ENCODE measurements at regions not wholly inside any gene's neighbourhood (a gene's known extent, or its start where the extent isn't known, plus 50 kb on each side); places are given as distances from the start of the nearest gene placed in this dataset.

DNA sequence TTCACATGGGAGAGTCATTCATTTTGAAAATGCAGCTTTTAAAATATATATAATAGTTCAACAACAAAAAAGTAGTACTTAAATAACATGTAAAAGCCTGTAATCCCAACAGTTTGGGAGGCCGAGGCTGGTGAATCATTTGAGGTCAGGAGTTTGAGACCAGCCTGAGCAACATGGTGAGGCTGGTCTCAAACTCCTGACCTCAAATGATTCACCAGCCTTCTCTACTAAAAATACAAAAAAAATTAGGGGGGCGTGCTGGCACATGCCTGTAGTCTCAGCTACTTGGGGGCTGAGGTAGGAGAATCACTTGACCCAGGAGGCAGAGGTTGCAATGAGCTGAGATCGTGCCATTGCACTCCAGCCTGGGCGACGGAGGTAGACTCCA, 256.3 kb upstream of the RGS6 start:
- H2AK5ac ChIP-seq (ENCODE audit: insufficient read length, low read length) = no peak overlapping the region
- TF ChIP-seq, protein P1, sequence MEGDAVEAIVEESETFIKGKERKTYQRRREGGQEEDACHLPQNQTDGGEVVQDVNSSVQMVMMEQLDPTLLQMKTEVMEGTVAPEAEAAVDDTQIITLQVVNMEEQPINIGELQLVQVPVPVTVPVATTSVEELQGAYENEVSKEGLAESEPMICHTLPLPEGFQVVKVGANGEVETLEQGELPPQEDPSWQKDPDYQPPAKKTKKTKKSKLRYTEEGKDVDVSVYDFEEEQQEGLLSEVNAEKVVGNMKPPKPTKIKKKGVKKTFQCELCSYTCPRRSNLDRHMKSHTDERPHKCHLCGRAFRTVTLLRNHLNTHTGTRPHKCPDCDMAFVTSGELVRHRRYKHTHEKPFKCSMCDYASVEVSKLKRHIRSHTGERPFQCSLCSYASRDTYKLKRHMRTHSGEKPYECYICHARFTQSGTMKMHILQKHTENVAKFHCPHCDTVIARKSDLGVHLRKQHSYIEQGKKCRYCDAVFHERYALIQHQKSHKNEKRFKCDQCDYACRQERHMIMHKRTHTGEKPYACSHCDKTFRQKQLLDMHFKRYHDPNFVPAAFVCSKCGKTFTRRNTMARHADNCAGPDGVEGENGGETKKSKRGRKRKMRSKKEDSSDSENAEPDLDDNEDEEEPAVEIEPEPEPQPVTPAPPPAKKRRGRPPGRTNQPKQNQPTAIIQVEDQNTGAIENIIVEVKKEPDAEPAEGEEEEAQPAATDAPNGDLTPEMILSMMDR (conservative IDR thresholded peaks at IDR 0.05) = no peak
- H3K36me3 Mint-ChIP-seq (ENCODE audit: insufficient read depth in 1 of 3, low read depth in 3 of 3) = peaks cover 50 to 70% (median 61%) of the 10 kb centered on the region in 3 experiments
- H3K4ac ChIP-seq (ENCODE audit: low read depth, low read length) = no peak overlapping the region
- no peak overlapping the region for H3K18ac ChIP-seq (ENCODE audit: insufficient read length, low read depth, low read length)
- no peak overlapping the region for H3K23ac ChIP-seq (ENCODE audit: insufficient read length, low read depth, low read length)
- no peak overlapping the region for H3K56ac ChIP-seq (ENCODE audit: insufficient read length, low read depth, low read length)
- peak overlapping the region; percentile 12 to 92 (median 74) for H3K27ac Mint-ChIP-seq
- H4K91ac ChIP-seq (ENCODE audit: insufficient read length, low read depth, low read length) = no peak overlapping the region
- H2BK15ac ChIP-seq (ENCODE audit: low read depth, low read length) = no peak overlapping the region
- no peak overlapping the region for H2BK120ac ChIP-seq (ENCODE audit: low read depth, low read length, poor library complexity, severe bottlenecking)
- no peaks in the 10 kb centered on the region for H4K20me1 ChIP-seq (ENCODE audit: control insufficient read depth, insufficient read depth, insufficient read length)
- no peak overlapping the region for H4K5ac ChIP-seq (ENCODE audit: insufficient read length, low read depth, low read length)
- no peak overlapping the region for H2AFZ ChIP-seq (ENCODE audit: low read length)
- H3K4me1 Mint-ChIP-seq = peaks cover 26 to 28% of the 10 kb centered on the region in 2 experiments
- no peak overlapping the region for H3K4me2 ChIP-seq (ENCODE audit: insufficient read depth, insufficient read length, low read length)
- H3K9me3 ChIP-seq (ENCODE audit: control insufficient read depth, low read depth, low read length) = no peaks in the 10 kb centered on the region
- no peaks in the 10 kb centered on the region for H3K79me1 ChIP-seq (ENCODE audit: insufficient read depth, low read depth, low read length, poor library complexity, severe bottlenecking)
- H2BK5ac ChIP-seq (ENCODE audit: insufficient read length, low read length) = no peak overlapping the region
- H3K27ac ChIP-seq (ENCODE audit: insufficient read length, low read depth, low read length) = peak overlapping the region; percentile 79
- peaks cover 17 to 20% of the 10 kb centered on the region in 2 experiments for H3K9me3 Mint-ChIP-seq
- H3K23me2 ChIP-seq (ENCODE audit: insufficient read length, low read depth, low read length, poor library complexity, severe bottlenecking) = no peaks in the 10 kb centered on the region
- peak overlapping the region in 1 of 2 experiments; percentile 3; a peak in 1 of 5 replicates for H3K4me3 Mint-ChIP-seq
- DNase-seq = no peak
- no peak overlapping the region for H3K14ac ChIP-seq (ENCODE audit: insufficient read depth, low read length)
- no peak overlapping the region for H3K9ac ChIP-seq (ENCODE audit: extremely low read depth, insufficient read length, low read length)
- H2BK12ac ChIP-seq (ENCODE audit: insufficient read length, low read depth, low read length) = no peak overlapping the region
- H3K4me1 ChIP-seq (ENCODE audit: insufficient read depth, low read length) = peaks cover 2% of the 10 kb centered on the region
- H3T11ph ChIP-seq (ENCODE audit: low read length) = no peak overlapping the region
- no peak overlapping the region for H2BK20ac ChIP-seq (ENCODE audit: low read depth, low read length, poor library complexity, severe bottlenecking)
- peaks cover 6% of the 10 kb centered on the region for H3K27me3 Mint-ChIP-seq (ENCODE audit: low read depth)
- no peak overlapping the region for H4K8ac ChIP-seq (replicated peaks; ENCODE audit: insufficient read length, low read depth, low read length)
- no peaks in the 10 kb centered on the region for H3K27me3 ChIP-seq (ENCODE audit: insufficient read depth, low read length)
- no CpG with 5 or more reads among the region's 5 CpGs for WGBS (ENCODE audit: extremely low coverage, insufficient read length, low lambda C conversion rate)
- H3K79me2 ChIP-seq (ENCODE audit: insufficient read depth, low read length) = no peaks in the 10 kb centered on the region
